HepG2 (cell line): ENCODE measurements at regions not wholly inside any gene's neighbourhood (a gene's known extent, or its start where the extent isn't known, plus 50 kb on each side); places are given as distances from the start of the nearest gene placed in this dataset.

ENCODE experiments used
- ATAC-seq: fragments of 200-7000 bp; cut with Tn5 transposase; 3 replicates; pipeline ENCODE4 v1.9.1; 2020; ENCODE audit warnings: mild to moderate bottlenecking, moderate library complexity
- BruUV-seq: library from RNA; stranded (reverse); fragments of 400-500 nt; replicated peaks from 2 replicates; lab custom pipeline; 2021; lab: Mats Ljungman, UMichigan
- CTCF ChIA-PET: fragments of 300-600 bp; formaldehyde crosslinking; extraction: SDS; loops from one replicate; lab custom pipeline; 2021; ENCODE audit warnings: low total read pairs, inconsistent platforms, low intra/inter-chr PET ratio; lab: Yijun Ruan, JAX
- POLR2A ChIA-PET: fragments of 350-600 bp; sonication (Branson Sonifier 250); formaldehyde crosslinking; loops from one replicate; lab custom pipeline; 2020; ENCODE audit warnings: antibody characterized with exemption, inconsistent platforms; lab: Yijun Ruan, JAX
- DNase-seq: peaks from one replicate; pipeline ENCODE4 v3.0.0-alpha.2; 2015; ENCODE audit warnings: low spot score
- FAIRE-seq: peaks from 3 replicates; lab custom pipeline; 2011; peaks lifted over from hg19 to GRCh38; lab: Jason Lieb, UNC
- H2AFZ ChIP-seq: one replicate; pipeline ENCODE4 v1.6.1; 2011; ENCODE audit warnings: low read length, inconsistent platforms
- H3K27ac ChIP-seq: fragments of 300-600 bp; 3 replicates; pipeline ENCODE4 v1.8.0; 2011; ENCODE audit warnings: mixed run types, mild to moderate bottlenecking, mixed read lengths, low read length, inconsistent platforms; ENCODE audit not compliant: insufficient read depth; ENCODE audit errors: extremely low read length
- H3K27me3 ChIP-seq, 2 experiments: fragments of 200-600 bp in 1 of 2; 2 replicates in 1 of 2; 3 replicates in 1 of 2; pipeline versions ENCODE4 v1.6.0 to v1.8.0; 2011; ENCODE audit warnings: low read length in 2 of 2, mild to moderate bottlenecking in 2 of 2, moderate library complexity in 2 of 2, inconsistent platforms in 1 of 2; ENCODE audit not compliant: insufficient read depth in 2 of 2, control insufficient read depth in 1 of 2
- H3K36me3 ChIP-seq, 2 experiments: fragments of 200-600 bp in 1 of 2; replicated peaks in 1 of 2; 2 replicates in 1 of 2; 3 replicates in 1 of 2; pipeline versions ENCODE4 v1.5.1 to v1.8.0; 2011; ENCODE audit warnings: low read length in 2 of 2, inconsistent platforms in 1 of 2; ENCODE audit not compliant: insufficient read depth in 2 of 2, control insufficient read depth in 1 of 2
- H3K4me1 ChIP-seq: 2 replicates; pipeline ENCODE4 v1.5.1; 2012; ENCODE audit warnings: low read length, inconsistent platforms; ENCODE audit not compliant: insufficient read depth
- H3K4me2 ChIP-seq: 2 replicates; pipeline ENCODE4 v1.6.0; 2011; ENCODE audit warnings: low read depth, low read length, inconsistent platforms
- H3K4me3 ChIP-seq, 3 experiments: fragments of 200-600 bp in 1 of 3; sonication (generic), shearing (Covaris generic) in 1 of 3; replicated peaks in 1 of 3; 2 replicates each; pipeline ENCODE4 v1.5.1; 2011 to 2016; ENCODE audit warnings: low read length in 3 of 3, inconsistent platforms in 2 of 3, low read depth in 2 of 3, mild to moderate bottlenecking in 2 of 3, control low read depth in 1 of 3, mixed read lengths in 1 of 3; ENCODE audit not compliant: insufficient read depth in 1 of 3
- H3K79me2 ChIP-seq: one replicate; pipeline ENCODE4 v1.6.1; 2011; ENCODE audit warnings: low read length, inconsistent platforms; ENCODE audit not compliant: insufficient read depth
- H3K9ac ChIP-seq: 2 replicates; pipeline ENCODE4 v1.6.0; 2011; ENCODE audit warnings: mild to moderate bottlenecking, low read depth, low read length, inconsistent platforms; ENCODE audit not compliant: insufficient read depth
- H3K9me3 ChIP-seq: 2 replicates; pipeline ENCODE4 v1.5.1; 2012; ENCODE audit warnings: mild to moderate bottlenecking, low read length
- H4K20me1 ChIP-seq: 2 replicates; pipeline ENCODE4 v1.6.0; 2011; ENCODE audit warnings: inconsistent platforms, mild to moderate bottlenecking, low read length, moderate library complexity; ENCODE audit not compliant: insufficient read depth
- EED ChIP-seq: sonication (generic); formaldehyde crosslinking; IDR thresholded peaks from 2 replicates; pipeline ENCODE4 v1.5.0; 2020; ENCODE audit warnings: mild to moderate bottlenecking, missing genetic modification reagents
- FLYWCH1 ChIP-seq: sonication (generic); formaldehyde crosslinking; IDR thresholded peaks from 2 replicates; pipeline ENCODE4 v1.8.1; 2023; ENCODE audit warnings: mild to moderate bottlenecking, missing genetic modification reagents
- HMG20B ChIP-seq: conservative IDR thresholded peaks from 2 replicates; pipeline ENCODE4 v1.6.1; 2016; ENCODE audit warnings: missing genetic modification reagents, missing compliant biosample characterization
- ZHX2 ChIP-seq, 2 experiments: sonication (generic) in 1 of 2; formaldehyde crosslinking in 1 of 2; IDR thresholded peaks; 2 replicates each; pipeline versions ENCODE4 v1.6.1 to v1.9.0; 2014 to 2022; ENCODE audit warnings: antibody characterized with exemption in 1 of 2, borderline replicate concordance in 1 of 2, inconsistent platforms in 1 of 2, low read depth in 1 of 2, missing genetic modification reagents in 1 of 2
- ZNF749 ChIP-seq: sonication (generic); formaldehyde crosslinking; IDR thresholded peaks from 2 replicates; pipeline ENCODE4 v1.8.0; 2022; ENCODE audit warnings: mild to moderate bottlenecking, missing genetic modification reagents, moderate library complexity, borderline replicate concordance
- WGBS: methylation state at CpG from one replicate; pipeline ENCODE4 v1.1.6; 2017; ENCODE audit warnings: low lambda C conversion rate; 5-methylcytosine and 5-hydroxymethylcytosine counted together
- in situ Hi-C: cut with HindIII; loops from 2 replicates; pipeline ENCODE4 v1.10.0; 2017; ENCODE audit warnings: low pct_unique_long_range_greater_than_20kb; ENCODE audit not compliant: extremely low pct_ligation_motif_present
- intact Hi-C: fragments of 100-400 bp; cut with micrococcal nuclease; formaldehyde crosslinking; loops from one replicate; pipeline ENCODE4 v1.10.0; 2022; ENCODE audit not compliant: unreplicated experiment
- TF ChIP-seq, protein P1 (sequence below): sonication (generic); formaldehyde crosslinking; IDR thresholded peaks from 2 replicates; pipeline ENCODE4 v1.5.1; 2020; ENCODE audit warnings: mild to moderate bottlenecking, missing genetic modification reagents, moderate library complexity

GRCh38 chr2:15816674-15817406 lies 123.5 kb upstream of the MYCN start:
- no peaks in the 10 kb centered on the region for H3K36me3 ChIP-seq
- no peaks in the 10 kb centered on the region for H3K4me1 ChIP-seq
- 30% methylated on average over 9 of the region's 9 CpGs for WGBS
- H3K27me3 ChIP-seq, result peaks cover 5 to 62% of the 10 kb centered on the region in 2 experiments; a peak in 3 of 5 replicates
- H3K27ac ChIP-seq, result no peak overlapping the region
- FAIRE-seq, result no peak
- TF ChIP-seq, protein P1, sequence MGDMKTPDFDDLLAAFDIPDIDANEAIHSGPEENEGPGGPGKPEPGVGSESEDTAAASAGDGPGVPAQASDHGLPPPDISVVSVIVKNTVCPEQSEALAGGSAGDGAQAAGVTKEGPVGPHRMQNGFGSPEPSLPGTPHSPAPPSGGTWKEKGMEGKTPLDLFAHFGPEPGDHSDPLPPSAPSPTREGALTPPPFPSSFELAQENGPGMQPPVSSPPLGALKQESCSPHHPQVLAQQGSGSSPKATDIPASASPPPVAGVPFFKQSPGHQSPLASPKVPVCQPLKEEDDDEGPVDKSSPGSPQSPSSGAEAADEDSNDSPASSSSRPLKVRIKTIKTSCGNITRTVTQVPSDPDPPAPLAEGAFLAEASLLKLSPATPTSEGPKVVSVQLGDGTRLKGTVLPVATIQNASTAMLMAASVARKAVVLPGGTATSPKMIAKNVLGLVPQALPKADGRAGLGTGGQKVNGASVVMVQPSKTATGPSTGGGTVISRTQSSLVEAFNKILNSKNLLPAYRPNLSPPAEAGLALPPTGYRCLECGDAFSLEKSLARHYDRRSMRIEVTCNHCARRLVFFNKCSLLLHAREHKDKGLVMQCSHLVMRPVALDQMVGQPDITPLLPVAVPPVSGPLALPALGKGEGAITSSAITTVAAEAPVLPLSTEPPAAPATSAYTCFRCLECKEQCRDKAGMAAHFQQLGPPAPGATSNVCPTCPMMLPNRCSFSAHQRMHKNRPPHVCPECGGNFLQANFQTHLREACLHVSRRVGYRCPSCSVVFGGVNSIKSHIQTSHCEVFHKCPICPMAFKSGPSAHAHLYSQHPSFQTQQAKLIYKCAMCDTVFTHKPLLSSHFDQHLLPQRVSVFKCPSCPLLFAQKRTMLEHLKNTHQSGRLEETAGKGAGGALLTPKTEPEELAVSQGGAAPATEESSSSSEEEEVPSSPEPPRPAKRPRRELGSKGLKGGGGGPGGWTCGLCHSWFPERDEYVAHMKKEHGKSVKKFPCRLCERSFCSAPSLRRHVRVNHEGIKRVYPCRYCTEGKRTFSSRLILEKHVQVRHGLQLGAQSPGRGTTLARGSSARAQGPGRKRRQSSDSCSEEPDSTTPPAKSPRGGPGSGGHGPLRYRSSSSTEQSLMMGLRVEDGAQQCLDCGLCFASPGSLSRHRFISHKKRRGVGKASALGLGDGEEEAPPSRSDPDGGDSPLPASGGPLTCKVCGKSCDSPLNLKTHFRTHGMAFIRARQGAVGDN (CRISPR knock-in tag), result no peak
- TF ChIP-seq HMG20B (CRISPR knock-in tag) (no peak), ZHX2 (IDR thresholded peaks at IDR 0.05; ENCODE audit: low read depth) (no peak), ZHX2 (CRISPR knock-in tag; IDR thresholded peaks at IDR 0.05; ENCODE audit: borderline replicate concordance) (no peak), ZNF749 (CRISPR knock-in tag) (no peak), FLYWCH1 (CRISPR knock-in tag) (no peak), EED (CRISPR knock-in tag) (no peak)
- TF ChIP-seq, all 625 proteins: peak for 0
- BruUV-seq, result no TSS peak
- Histone ChIP-seq H3K9me3 (no peaks in the 10 kb centered on the region), H3K79me2 (no peaks in the 10 kb centered on the region), H2AFZ (no peak overlapping the region), H3K4me3 (no peak overlapping the region), H4K20me1 (no peaks in the 10 kb centered on the region), H3K9ac (no peak overlapping the region), H3K4me2 (no peak overlapping the region)
- intact Hi-C loops (no loop called here), in situ Hi-C loops (no loop called here)
- ChIA-PET POLR2A (no interaction called here), CTCF (no interaction called here)
- no peak for DNase-seq
- no peak for ATAC-seq
